HG03571 (cell line): ENCODE measurements at regions not wholly inside any gene's neighbourhood (a gene's known extent, or its start where the extent isn't known, plus 50 kb on each side); places are given as distances from the start of the nearest gene placed in this dataset.
"Not testable (repeated sequence)": the region's sequence is repeated elsewhere in the genome, so short reads cannot be mapped to it uniquely, and the experiment has no call there.

Source experiments
- ATAC-seq: cut with Tn5 transposase; IDR thresholded peaks from one replicate; pipeline ENCODE4 v1.9.1; 2021; ENCODE audit not compliant: unreplicated experiment

- ATAC-seq, result no peak
These were observed 203.0 kb upstream of the EPHA4 start for GRCh38 chr2:221775096-221775495.

GRCh38 chr2:221774136-221774535 is 202.0 kb upstream of the EPHA4 start:
- ATAC-seq, result no peak

- ATAC-seq, result no peak
These were observed 199.2 kb upstream of the EPHA4 start for GRCh38 chr2:221771297-221771696.

GRCh38 chr2:221767106-221768012 is 195.3 kb upstream of the EPHA4 start:
- ATAC-seq, result no peak

- ATAC-seq, result no peak
These were observed 190.4 kb upstream of the EPHA4 start for GRCh38 chr2:221762496-221762895.

- ATAC-seq, result no peak
These were observed 189.2 kb upstream of the EPHA4 start for GRCh38 chr2:221761260-221761659.

GRCh38 chr2:221758076-221758475 is 186.0 kb upstream of the EPHA4 start:
- ATAC-seq, result no peak

- ATAC-seq, result no peak
These were observed 181.3 kb upstream of the EPHA4 start for GRCh38 chr2:221753401-221753800.

GRCh38 chr2:221752781-221753180 is 180.7 kb upstream of the EPHA4 start:
- no peak for ATAC-seq

GRCh38 chr2:221750316-221750715 is 178.2 kb upstream of the EPHA4 start:
- no peak for ATAC-seq

GRCh38 chr2:221747289-221747972 is 175.3 kb upstream of the EPHA4 start:
- ATAC-seq, result no peak

- no peak for ATAC-seq
These were observed 169.6 kb upstream of the EPHA4 start for GRCh38 chr2:221741496-221742211.

- peak; percentile 79 for ATAC-seq
These were observed 159.5 kb upstream of the EPHA4 start for GRCh38 chr2:221731432-221732145.

GRCh38 chr2:221726894-221727513 is 154.9 kb upstream of the EPHA4 start:
- ATAC-seq, result no peak

GRCh38 chr2:221724631-221725203 is 152.6 kb upstream of the EPHA4 start:
- ATAC-seq, result no peak

- not testable (repeated sequence) for ATAC-seq
These were observed 152.0 kb upstream of the EPHA4 start for GRCh38 chr2:221724117-221724516.

- ATAC-seq, result no peak
These were observed 144.6 kb upstream of the EPHA4 start for GRCh38 chr2:221716426-221717303.

GRCh38 chr2:221715523-221716247 is 143.6 kb upstream of the EPHA4 start:
- no peak for ATAC-seq

GRCh38 chr2:221710744-221711143 is 138.6 kb upstream of the EPHA4 start:
- no peak for ATAC-seq
